SW480 (cell line): ENCODE measurements at regions not wholly inside any gene's neighbourhood (a gene's known extent, or its start where the extent isn't known, plus 50 kb on each side); places are given as distances from the start of the nearest gene placed in this dataset.

Experiments used
- DNase-seq: peaks from one replicate; pipeline ENCODE4 v3.0.0-alpha.2; 2016; ENCODE audit warnings: low spot score

DNA sequence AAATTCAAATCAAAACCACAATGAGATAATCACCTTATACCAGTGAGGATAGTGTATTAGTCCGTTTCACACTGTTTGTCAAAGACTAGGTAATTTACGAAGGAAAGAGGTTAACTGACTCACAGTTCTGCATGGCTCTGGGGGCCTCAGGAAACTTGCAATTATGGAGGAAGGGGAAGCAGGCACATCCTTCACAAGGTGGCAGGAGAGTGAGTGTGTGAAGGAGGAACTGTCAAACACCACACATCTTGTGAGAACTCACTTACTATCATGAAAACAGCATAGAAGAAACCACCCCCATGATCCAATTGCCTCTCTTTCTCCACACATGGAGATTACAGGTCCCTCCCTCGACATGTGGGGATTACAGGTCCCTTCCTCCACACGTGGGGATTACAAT, 54.7 kb upstream of the TRPC5 start:
- no peak for DNase-seq
